GM12878 (cell line): ENCODE measurements at regions not wholly inside any gene's neighbourhood (a gene's known extent, or its start where the extent isn't known, plus 50 kb on each side); places are given as distances from the start of the nearest gene placed in this dataset.

Experiments
- ASH2L ChIP-seq: fragments of 300-600, 200-600 bp; sonication (generic); IDR thresholded peaks from 2 replicates; pipeline ENCODE4 v1.6.1; 2017; ENCODE audit warnings: low read depth, mild to moderate bottlenecking, borderline replicate concordance
- HDAC6 ChIP-seq: fragments of 200-600 bp; sonication (generic); IDR thresholded peaks from one replicate; pipeline ENCODE4 v1.8.0; 2017; ENCODE audit warnings: antibody characterized with exemption; ENCODE audit not compliant: unreplicated experiment
- NR2C2 ChIP-seq: IDR thresholded peaks from 2 replicates; pipeline ENCODE4 v1.6.1; 2011; ENCODE audit warnings: borderline replicate concordance, low read depth; ENCODE audit not compliant: control insufficient read depth, insufficient read length
- POLR2AphosphoS5 ChIP-seq: IDR thresholded peaks from 2 replicates; pipeline ENCODE4 v1.6.1; 2011; ENCODE audit warnings: mild to moderate bottlenecking, low read length, inconsistent platforms
- SREBF1 ChIP-seq: IDR thresholded peaks from 2 replicates; pipeline ENCODE4 v1.6.1; 2012; ENCODE audit warnings: mild to moderate bottlenecking, low read length
- SREBF2 ChIP-seq: IDR thresholded peaks from 2 replicates; pipeline ENCODE4 v1.6.1; 2012; ENCODE audit warnings: mild to moderate bottlenecking, low read length
- TAF1 ChIP-seq: IDR thresholded peaks from 2 replicates; pipeline ENCODE4 v1.6.1; 2011; ENCODE audit warnings: mild to moderate bottlenecking, low read depth, low read length, borderline replicate concordance
- TF ChIP-seq, protein P1 (sequence below): fragments of 450-650 bp; formaldehyde crosslinking; IDR thresholded peaks from 2 replicates; pipeline ENCODE4 v1.5.0; 2022; ENCODE audit warnings: mild to moderate bottlenecking, missing genetic modification characterization
- TF ChIP-seq, protein P2 (sequence below): IDR thresholded peaks from 2 replicates; pipeline ENCODE4 v1.6.1; 2011; ENCODE audit warnings: low read depth, low read length, improper control_type of control experiment, borderline replicate concordance
- TF ChIP-seq, protein P3 (sequence below): IDR thresholded peaks from 2 replicates; pipeline ENCODE4 v1.6.1; 2012; ENCODE audit warnings: low read depth, low read length, improper control_type of control experiment
- TF ChIP-seq, protein P4 (sequence below): IDR thresholded peaks from 2 replicates; pipeline ENCODE4 v1.6.1; 2012; ENCODE audit warnings: mild to moderate bottlenecking, low read depth, low read length
- TF ChIP-seq, protein P5 (sequence below), 3 experiments: IDR thresholded peaks in 2 of 3; conservative IDR thresholded peaks in 1 of 3; 2 replicates each; pipeline ENCODE4 v1.5.1; 2011; ENCODE audit warnings: low read depth in 3 of 3, low read length in 3 of 3, mild to moderate bottlenecking in 3 of 3, control low read depth in 2 of 3, moderate library complexity in 2 of 3, inconsistent platforms in 1 of 3, mixed read lengths in 1 of 3; ENCODE audit not compliant: control insufficient read depth in 2 of 3, insufficient read depth in 1 of 3; ENCODE audit errors: extremely low read depth in 1 of 3

DNA sequence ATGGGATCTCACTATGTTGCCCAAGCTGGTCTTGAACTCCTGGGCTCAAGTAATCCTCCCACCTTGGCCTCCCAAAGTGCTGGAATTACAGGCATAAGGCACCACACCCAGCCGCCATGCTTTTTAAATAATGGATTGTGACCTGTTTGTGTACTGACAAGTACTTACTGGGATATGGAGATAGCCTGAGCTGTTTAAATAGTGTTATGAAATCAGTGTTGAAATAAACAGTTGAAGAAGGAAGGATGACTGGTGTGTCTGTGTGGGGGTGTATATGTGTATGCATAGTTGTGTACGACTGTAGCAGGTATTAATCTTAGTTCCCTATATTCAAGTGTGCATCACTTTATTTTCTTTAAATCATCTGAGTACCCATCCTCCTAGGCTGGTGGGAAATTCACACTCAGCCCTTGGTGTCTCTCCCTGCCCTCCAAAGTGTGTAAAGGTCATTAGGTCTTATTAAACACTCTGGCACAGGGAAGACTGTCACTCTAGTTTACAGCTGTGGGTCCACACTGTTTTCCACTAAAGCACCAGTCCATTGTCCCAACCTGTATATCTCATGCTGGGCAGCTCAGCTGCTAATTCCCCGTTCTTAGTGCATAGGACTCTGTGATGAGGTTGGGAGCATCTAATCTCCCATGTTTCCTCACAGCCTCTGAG, 91.0 kb downstream of the SNX18 start:
- TF ChIP-seq SREBF2 = no peak
- no peak for TF ChIP-seq TAF1
- no peak for TF ChIP-seq NR2C2
- TF ChIP-seq, protein P1, sequence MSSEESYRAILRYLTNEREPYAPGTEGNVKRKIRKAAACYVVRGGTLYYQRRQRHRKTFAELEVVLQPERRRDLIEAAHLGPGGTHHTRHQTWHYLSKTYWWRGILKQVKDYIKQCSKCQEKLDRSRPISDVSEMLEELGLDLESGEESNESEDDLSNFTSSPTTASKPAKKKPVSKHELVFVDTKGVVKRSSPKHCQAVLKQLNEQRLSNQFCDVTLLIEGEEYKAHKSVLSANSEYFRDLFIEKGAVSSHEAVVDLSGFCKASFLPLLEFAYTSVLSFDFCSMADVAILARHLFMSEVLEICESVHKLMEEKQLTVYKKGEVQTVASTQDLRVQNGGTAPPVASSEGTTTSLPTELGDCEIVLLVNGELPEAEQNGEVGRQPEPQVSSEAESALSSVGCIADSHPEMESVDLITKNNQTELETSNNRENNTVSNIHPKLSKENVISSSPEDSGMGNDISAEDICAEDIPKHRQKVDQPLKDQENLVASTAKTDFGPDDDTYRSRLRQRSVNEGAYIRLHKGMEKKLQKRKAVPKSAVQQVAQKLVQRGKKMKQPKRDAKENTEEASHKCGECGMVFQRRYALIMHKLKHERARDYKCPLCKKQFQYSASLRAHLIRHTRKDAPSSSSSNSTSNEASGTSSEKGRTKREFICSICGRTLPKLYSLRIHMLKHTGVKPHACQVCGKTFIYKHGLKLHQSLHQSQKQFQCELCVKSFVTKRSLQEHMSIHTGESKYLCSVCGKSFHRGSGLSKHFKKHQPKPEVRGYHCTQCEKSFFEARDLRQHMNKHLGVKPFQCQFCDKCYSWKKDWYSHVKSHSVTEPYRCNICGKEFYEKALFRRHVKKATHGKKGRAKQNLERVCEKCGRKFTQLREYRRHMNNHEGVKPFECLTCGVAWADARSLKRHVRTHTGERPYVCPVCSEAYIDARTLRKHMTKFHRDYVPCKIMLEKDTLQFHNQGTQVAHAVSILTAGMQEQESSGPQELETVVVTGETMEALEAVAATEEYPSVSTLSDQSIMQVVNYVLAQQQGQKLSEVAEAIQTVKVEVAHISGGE = no peak
- TF ChIP-seq, protein P2, sequence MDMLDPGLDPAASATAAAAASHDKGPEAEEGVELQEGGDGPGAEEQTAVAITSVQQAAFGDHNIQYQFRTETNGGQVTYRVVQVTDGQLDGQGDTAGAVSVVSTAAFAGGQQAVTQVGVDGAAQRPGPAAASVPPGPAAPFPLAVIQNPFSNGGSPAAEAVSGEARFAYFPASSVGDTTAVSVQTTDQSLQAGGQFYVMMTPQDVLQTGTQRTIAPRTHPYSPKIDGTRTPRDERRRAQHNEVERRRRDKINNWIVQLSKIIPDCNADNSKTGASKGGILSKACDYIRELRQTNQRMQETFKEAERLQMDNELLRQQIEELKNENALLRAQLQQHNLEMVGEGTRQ = no peak
- TF ChIP-seq SREBF1 = no peak
- TF ChIP-seq HDAC6 = no peak
- TF ChIP-seq ASH2L = no peak
- no peak for TF ChIP-seq POLR2AphosphoS5
- TF ChIP-seq, protein P3, sequence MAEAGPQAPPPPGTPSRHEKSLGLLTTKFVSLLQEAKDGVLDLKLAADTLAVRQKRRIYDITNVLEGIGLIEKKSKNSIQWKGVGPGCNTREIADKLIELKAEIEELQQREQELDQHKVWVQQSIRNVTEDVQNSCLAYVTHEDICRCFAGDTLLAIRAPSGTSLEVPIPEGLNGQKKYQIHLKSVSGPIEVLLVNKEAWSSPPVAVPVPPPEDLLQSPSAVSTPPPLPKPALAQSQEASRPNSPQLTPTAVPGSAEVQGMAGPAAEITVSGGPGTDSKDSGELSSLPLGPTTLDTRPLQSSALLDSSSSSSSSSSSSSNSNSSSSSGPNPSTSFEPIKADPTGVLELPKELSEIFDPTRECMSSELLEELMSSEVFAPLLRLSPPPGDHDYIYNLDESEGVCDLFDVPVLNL = no peak
- TF ChIP-seq, protein P4, sequence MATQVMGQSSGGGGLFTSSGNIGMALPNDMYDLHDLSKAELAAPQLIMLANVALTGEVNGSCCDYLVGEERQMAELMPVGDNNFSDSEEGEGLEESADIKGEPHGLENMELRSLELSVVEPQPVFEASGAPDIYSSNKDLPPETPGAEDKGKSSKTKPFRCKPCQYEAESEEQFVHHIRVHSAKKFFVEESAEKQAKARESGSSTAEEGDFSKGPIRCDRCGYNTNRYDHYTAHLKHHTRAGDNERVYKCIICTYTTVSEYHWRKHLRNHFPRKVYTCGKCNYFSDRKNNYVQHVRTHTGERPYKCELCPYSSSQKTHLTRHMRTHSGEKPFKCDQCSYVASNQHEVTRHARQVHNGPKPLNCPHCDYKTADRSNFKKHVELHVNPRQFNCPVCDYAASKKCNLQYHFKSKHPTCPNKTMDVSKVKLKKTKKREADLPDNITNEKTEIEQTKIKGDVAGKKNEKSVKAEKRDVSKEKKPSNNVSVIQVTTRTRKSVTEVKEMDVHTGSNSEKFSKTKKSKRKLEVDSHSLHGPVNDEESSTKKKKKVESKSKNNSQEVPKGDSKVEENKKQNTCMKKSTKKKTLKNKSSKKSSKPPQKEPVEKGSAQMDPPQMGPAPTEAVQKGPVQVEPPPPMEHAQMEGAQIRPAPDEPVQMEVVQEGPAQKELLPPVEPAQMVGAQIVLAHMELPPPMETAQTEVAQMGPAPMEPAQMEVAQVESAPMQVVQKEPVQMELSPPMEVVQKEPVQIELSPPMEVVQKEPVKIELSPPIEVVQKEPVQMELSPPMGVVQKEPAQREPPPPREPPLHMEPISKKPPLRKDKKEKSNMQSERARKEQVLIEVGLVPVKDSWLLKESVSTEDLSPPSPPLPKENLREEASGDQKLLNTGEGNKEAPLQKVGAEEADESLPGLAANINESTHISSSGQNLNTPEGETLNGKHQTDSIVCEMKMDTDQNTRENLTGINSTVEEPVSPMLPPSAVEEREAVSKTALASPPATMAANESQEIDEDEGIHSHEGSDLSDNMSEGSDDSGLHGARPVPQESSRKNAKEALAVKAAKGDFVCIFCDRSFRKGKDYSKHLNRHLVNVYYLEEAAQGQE = no peak
- TF ChIP-seq, protein P5, sequence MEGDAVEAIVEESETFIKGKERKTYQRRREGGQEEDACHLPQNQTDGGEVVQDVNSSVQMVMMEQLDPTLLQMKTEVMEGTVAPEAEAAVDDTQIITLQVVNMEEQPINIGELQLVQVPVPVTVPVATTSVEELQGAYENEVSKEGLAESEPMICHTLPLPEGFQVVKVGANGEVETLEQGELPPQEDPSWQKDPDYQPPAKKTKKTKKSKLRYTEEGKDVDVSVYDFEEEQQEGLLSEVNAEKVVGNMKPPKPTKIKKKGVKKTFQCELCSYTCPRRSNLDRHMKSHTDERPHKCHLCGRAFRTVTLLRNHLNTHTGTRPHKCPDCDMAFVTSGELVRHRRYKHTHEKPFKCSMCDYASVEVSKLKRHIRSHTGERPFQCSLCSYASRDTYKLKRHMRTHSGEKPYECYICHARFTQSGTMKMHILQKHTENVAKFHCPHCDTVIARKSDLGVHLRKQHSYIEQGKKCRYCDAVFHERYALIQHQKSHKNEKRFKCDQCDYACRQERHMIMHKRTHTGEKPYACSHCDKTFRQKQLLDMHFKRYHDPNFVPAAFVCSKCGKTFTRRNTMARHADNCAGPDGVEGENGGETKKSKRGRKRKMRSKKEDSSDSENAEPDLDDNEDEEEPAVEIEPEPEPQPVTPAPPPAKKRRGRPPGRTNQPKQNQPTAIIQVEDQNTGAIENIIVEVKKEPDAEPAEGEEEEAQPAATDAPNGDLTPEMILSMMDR (IDR thresholded peaks at IDR 0.05 in 2 of 3, conservative IDR thresholded peaks at IDR 0.05 in 1 of 3; ENCODE audit: control insufficient read depth in 2 of 3, extremely low read depth in 1 of 3, insufficient read depth in 1 of 3, low read depth in 3 of 3, low read length in 3 of 3) = no peak
